SH-SY5Y (cell line): ENCODE measurements at regions not wholly inside any gene's neighbourhood (a gene's known extent, or its start where the extent isn't known, plus 50 kb on each side); places are given as distances from the start of the nearest gene placed in this dataset.

Source experiments
- GATA2 ChIP-seq: IDR thresholded peaks from 2 replicates; pipeline ENCODE4 v1.6.1; 2011; ENCODE audit warnings: mild to moderate bottlenecking, low read depth, low read length
- GATA3 ChIP-seq: IDR thresholded peaks from 2 replicates; pipeline ENCODE4 v1.6.1; 2011; ENCODE audit warnings: low read depth, mild to moderate bottlenecking, low read length, moderate library complexity

DNA sequence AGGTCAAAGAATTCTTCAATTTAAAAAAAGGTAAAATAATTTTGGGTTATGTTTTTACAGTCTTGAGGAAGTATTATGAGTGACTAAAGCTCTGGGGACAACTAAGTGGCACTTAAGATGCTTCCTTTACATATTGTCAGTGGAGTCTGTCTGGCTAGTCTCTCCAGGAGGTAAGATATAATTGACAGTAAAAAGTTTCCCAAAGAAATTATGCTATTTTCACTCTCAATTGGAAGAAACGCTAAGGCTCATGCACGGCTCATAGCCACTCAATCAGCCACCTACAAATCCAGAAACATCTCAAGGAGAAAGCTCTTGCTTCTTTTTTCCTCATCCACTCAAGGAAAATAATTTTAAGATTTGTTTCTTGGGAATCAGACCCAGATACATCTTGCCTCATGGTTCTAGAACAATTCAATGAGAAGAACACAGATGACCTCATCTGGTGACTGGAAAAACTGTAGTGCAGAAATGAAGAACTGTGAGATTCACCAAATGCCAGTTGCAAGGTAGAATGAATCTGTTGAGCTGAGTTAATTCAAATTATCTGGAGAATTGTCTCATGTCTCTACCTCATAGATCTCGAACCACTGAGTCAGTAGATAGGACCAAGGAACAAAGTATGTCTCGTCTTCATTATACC, 252.9 kb downstream of the TPBG start:
- TF ChIP-seq GATA2 (no peak), GATA3 (no peak)
